Neuronal stem cell (in vitro differentiated cells): ENCODE measurements at regions not wholly inside any gene's neighbourhood (a gene's known extent, or its start where the extent isn't known, plus 50 kb on each side); places are given as distances from the start of the nearest gene placed in this dataset.

Source experiments
- DNase-seq: peaks from one replicate; pipeline ENCODE4 v3.0.0-alpha.2; 2013; ENCODE audit warnings: low spot score
- H2AFZ ChIP-seq: one replicate; pipeline ENCODE4 v1.6.1; 2013; ENCODE audit warnings: mild to moderate bottlenecking, low read length, inconsistent platforms
- H2AK5ac ChIP-seq: 2 replicates; pipeline ENCODE4 v1.6.1; 2013; ENCODE audit warnings: low read depth, mild to moderate bottlenecking, inconsistent platforms, low read length, moderate library complexity, mixed read lengths
- H2BK120ac ChIP-seq: 2 replicates; pipeline ENCODE4 v1.6.1; 2013; ENCODE audit warnings: low read depth, mild to moderate bottlenecking, inconsistent platforms, low read length, moderate library complexity, mixed read lengths
- H2BK12ac ChIP-seq: one replicate; pipeline ENCODE4 v1.6.1; 2013; ENCODE audit warnings: low read length, inconsistent platforms
- H2BK15ac ChIP-seq: 2 replicates; pipeline ENCODE4 v1.6.1; 2013; ENCODE audit warnings: mild to moderate bottlenecking, low read length, inconsistent platforms, mixed read lengths
- H2BK5ac ChIP-seq: one replicate; pipeline ENCODE4 v1.6.1; 2013; ENCODE audit warnings: inconsistent platforms, mild to moderate bottlenecking, low read length, moderate library complexity
- H3K14ac ChIP-seq: one replicate; pipeline ENCODE4 v1.6.1; 2013; ENCODE audit warnings: low read length, inconsistent platforms
- H3K18ac ChIP-seq: 2 replicates; pipeline ENCODE4 v1.6.1; 2013; ENCODE audit warnings: low read length, inconsistent platforms
- H3K23ac ChIP-seq: 2 replicates; pipeline ENCODE4 v1.6.1; 2013; ENCODE audit warnings: low read depth, mild to moderate bottlenecking, mixed read lengths, low read length, inconsistent platforms; ENCODE audit not compliant: poor library complexity
- H3K27ac ChIP-seq: replicated peaks from 3 replicates; pipeline ENCODE4 v1.5.1; 2013; ENCODE audit warnings: low read length, inconsistent platforms
- H3K27me3 ChIP-seq, 3 experiments: 2 replicates each; pipeline ENCODE4 v1.6.1; 2013; ENCODE audit warnings: low read length in 3 of 3, mild to moderate bottlenecking in 2 of 3, inconsistent platforms in 1 of 3, low read depth in 1 of 3, mixed read lengths in 1 of 3, moderate library complexity in 1 of 3; ENCODE audit not compliant: control insufficient read depth in 3 of 3, insufficient read depth in 3 of 3
- H3K36me3 ChIP-seq, 2 donors: replicated peaks in 1 of 2; 2 replicates each; pipeline ENCODE4 v1.6.1; 2013; ENCODE audit warnings: low read length in 2 of 2; ENCODE audit not compliant: control insufficient read depth in 2 of 2, insufficient read depth in 2 of 2
- H3K4ac ChIP-seq: 2 replicates; pipeline ENCODE4 v1.6.1; 2013; ENCODE audit warnings: inconsistent platforms, mild to moderate bottlenecking, low read length, moderate library complexity
- H3K4me1 ChIP-seq, 2 donors: 1 replicate in 1 of 2; 2 replicates in 1 of 2; pipeline ENCODE4 v1.6.1; 2013; ENCODE audit warnings: low read length in 2 of 2, low read depth in 1 of 2; ENCODE audit not compliant: control insufficient read depth in 2 of 2, insufficient read depth in 1 of 2
- H3K4me2 ChIP-seq: one replicate; pipeline ENCODE4 v1.6.1; 2013; ENCODE audit warnings: mild to moderate bottlenecking, low read length, inconsistent platforms; ENCODE audit not compliant: insufficient read depth, poor library complexity, severe bottlenecking
- H3K4me3 ChIP-seq, 2 donors: 2 replicates each; pipeline ENCODE4 v1.5.1; 2013; ENCODE audit warnings: low read length in 2 of 2, mild to moderate bottlenecking in 2 of 2, inconsistent platforms in 1 of 2, moderate library complexity in 1 of 2
- H3K79me1 ChIP-seq: one replicate; pipeline ENCODE4 v1.6.1; 2013; ENCODE audit warnings: low read depth, mild to moderate bottlenecking, inconsistent platforms, low read length, moderate library complexity
- H3K9ac ChIP-seq: one replicate; pipeline ENCODE4 v1.6.1; 2013; ENCODE audit warnings: mild to moderate bottlenecking, low read depth, low read length, inconsistent platforms; ENCODE audit not compliant: poor library complexity
- H3K9me3 ChIP-seq, 2 donors: replicated peaks in 1 of 2; 2 replicates each; pipeline versions ENCODE3 to v1.6.1; 2013; ENCODE audit warnings: low read length in 2 of 2, mild to moderate bottlenecking in 2 of 2, inconsistent platforms in 1 of 2, low read depth in 1 of 2, mixed read lengths in 1 of 2, moderate library complexity in 1 of 2; ENCODE audit not compliant: control insufficient read depth in 2 of 2, insufficient read depth in 1 of 2
- H4K8ac ChIP-seq: one replicate; pipeline ENCODE4 v1.6.1; 2013; ENCODE audit warnings: low read depth, mild to moderate bottlenecking, inconsistent platforms, low read length, moderate library complexity
- H4K91ac ChIP-seq: one replicate; pipeline ENCODE4 v1.6.1; 2013; ENCODE audit warnings: low read length, low read depth, mild to moderate bottlenecking, inconsistent platforms; ENCODE audit not compliant: poor library complexity
- WGBS, 2 donors: extraction: QIAGEN DNeasy Blood & Tissue Kit; methylation state at CpG; one replicate each; pipeline ENCODE4 v1.1.7; 2013; ENCODE audit warnings: missing lambda C conversion rate in 2 of 2, mixed read lengths in 1 of 2; ENCODE audit not compliant: insufficient read length in 2 of 2, insufficient replicate concordance in 1 of 2; ENCODE audit errors: extremely low coverage in 2 of 2; 5-methylcytosine and 5-hydroxymethylcytosine counted together

- Histone ChIP-seq H3K4me1 (no peaks in the 10 kb centered on the region), H3K27ac (no peak overlapping the region), H2BK120ac (no peak overlapping the region), H2BK12ac (no peak overlapping the region), H2BK5ac (no peak overlapping the region), H3K14ac (no peak overlapping the region), H2AFZ (no peak overlapping the region), H3K9me3 (no peaks in the 10 kb centered on the region), H2BK15ac (no peak overlapping the region), H4K91ac (no peak overlapping the region), H3K4me3 (no peak overlapping the region), H3K18ac (no peak overlapping the region), H3K36me3 (no peaks in the 10 kb centered on the region), H3K23ac (no peak overlapping the region), H3K79me1 (no peaks in the 10 kb centered on the region), H3K9ac (no peak overlapping the region), H3K4me2 (no peak overlapping the region), H3K4ac (no peak overlapping the region), H4K8ac (no peak overlapping the region), H3K27me3 (no peaks in the 10 kb centered on the region), H2AK5ac (no peak overlapping the region)
- no CpG with 5 or more reads among the region's 7 CpGs for WGBS, 2 donors
- no peak for DNase-seq
Observed at GRCh38 chr2:67095121-67095520, 302.0 kb upstream of the ETAA1 start.

- H2BK5ac ChIP-seq, result no peak overlapping the region
- H2AFZ ChIP-seq, result no peak overlapping the region
- H2BK15ac ChIP-seq, result no peak overlapping the region
- no peak overlapping the region for H3K4me2 ChIP-seq
- H3K14ac ChIP-seq, result no peak overlapping the region
- H3K18ac ChIP-seq, result no peak overlapping the region
- H2AK5ac ChIP-seq, result no peak overlapping the region
- no peaks in the 10 kb centered on the region for H3K4me1 ChIP-seq
- no peak overlapping the region for H3K23ac ChIP-seq
- H4K91ac ChIP-seq, result no peak overlapping the region
- H2BK120ac ChIP-seq, result no peak overlapping the region
- no peak overlapping the region for H3K4ac ChIP-seq
- H2BK12ac ChIP-seq, result no peak overlapping the region
- H3K27me3 ChIP-seq, result no peaks in the 10 kb centered on the region
- H3K79me1 ChIP-seq, result no peaks in the 10 kb centered on the region
- no peak overlapping the region for H3K4me3 ChIP-seq
- no peak overlapping the region for H3K27ac ChIP-seq
- no peaks in the 10 kb centered on the region for H3K36me3 ChIP-seq
- H3K9ac ChIP-seq, result no peak overlapping the region
- H4K8ac ChIP-seq, result no peak overlapping the region
- DNase-seq, result no peak
- H3K9me3 ChIP-seq, result no peaks in the 10 kb centered on the region
Observed at GRCh38 chr2:67096886-67097285, 300.2 kb upstream of the ETAA1 start.

GRCh38 chr2:67103157-67103556 lies 294.0 kb upstream of the ETAA1 start:
- Histone ChIP-seq H3K27me3 (no peaks in the 10 kb centered on the region), H3K23ac (no peak overlapping the region), H2BK5ac (no peak overlapping the region), H2BK15ac (no peak overlapping the region), H2AK5ac (no peak overlapping the region), H4K91ac (no peak overlapping the region), H3K18ac (no peak overlapping the region), H3K14ac (no peak overlapping the region), H2BK12ac (no peak overlapping the region), H3K4me2 (no peak overlapping the region), H4K8ac (no peak overlapping the region), H3K9ac (no peak overlapping the region), H2AFZ (no peak overlapping the region), H3K79me1 (no peaks in the 10 kb centered on the region), H3K27ac (no peak overlapping the region), H3K9me3 (peaks cover 0 to 2% of the 10 kb centered on the region in 2 donors), H3K4ac (no peak overlapping the region), H3K4me3 (no peak overlapping the region), H3K4me1 (no peaks in the 10 kb centered on the region), H3K36me3 (no peaks in the 10 kb centered on the region), H2BK120ac (no peak overlapping the region)
- no peak for DNase-seq

GRCh38 chr2:67108231-67108630 lies 288.9 kb upstream of the ETAA1 start:
- no CpG with 5 or more reads among the region's 2 CpGs for WGBS, 2 donors
- Histone ChIP-seq H4K8ac (no peak overlapping the region), H3K9ac (no peak overlapping the region), H3K79me1 (no peaks in the 10 kb centered on the region), H2AK5ac (no peak overlapping the region), H3K36me3 (no peaks in the 10 kb centered on the region), H2BK120ac (no peak overlapping the region), H3K23ac (no peak overlapping the region), H2BK5ac (no peak overlapping the region), H3K18ac (no peak overlapping the region), H3K4me2 (no peak overlapping the region), H2BK12ac (no peak overlapping the region), H3K9me3 (peaks cover 0 to 2% of the 10 kb centered on the region in 2 donors), H3K27me3 (no peaks in the 10 kb centered on the region), H3K27ac (no peak overlapping the region), H2BK15ac (no peak overlapping the region), H4K91ac (no peak overlapping the region), H3K4me1 (no peaks in the 10 kb centered on the region), H3K14ac (no peak overlapping the region), H2AFZ (no peak overlapping the region), H3K4ac (no peak overlapping the region), H3K4me3 (no peak overlapping the region)
- DNase-seq, result no peak
